Right hindlimb (tissue), 1 donor: ENCODE measurements at regions not wholly inside any gene's neighbourhood (a gene's known extent, or its start where the extent isn't known, plus 50 kb on each side); places are given as distances from the start of the nearest gene placed in this dataset.
"Not testable (repeated sequence)": the region's sequence is repeated elsewhere in the genome, so short reads cannot be mapped to it uniquely, and the experiment has no call there.

Experiments used
- DNase-seq: peaks from one replicate; pipeline ENCODE4 v3.0.0-alpha.2; 2018

- DNase-seq: peak; percentile 92
These were observed 156.8 kb upstream of the TMEM260 start for GRCh38 chr14:56422703-56423213.

GRCh38 chr14:56423544-56423943 is 156.1 kb upstream of the TMEM260 start:
- peak; percentile 60 for DNase-seq

GRCh38 chr14:56431013-56431412 is 148.6 kb upstream of the TMEM260 start:
- DNase-seq: no peak

- no peak for DNase-seq
These were observed 129.9 kb upstream of the TMEM260 start for GRCh38 chr14:56449670-56450213.

GRCh38 chr14:56452940-56453339 is 126.7 kb upstream of the TMEM260 start:
- DNase-seq: no peak

GRCh38 chr14:56454680-56455079 is 124.9 kb upstream of the TMEM260 start:
- DNase-seq: not testable (repeated sequence)

GRCh38 chr14:56460469-56460868 is 119.1 kb upstream of the TMEM260 start:
- DNase-seq: no peak

GRCh38 chr14:56461276-56462275 is 118.0 kb upstream of the TMEM260 start:
- DNase-seq: no peak

GRCh38 chr14:56463271-56463890 is 116.2 kb upstream of the TMEM260 start:
- peak; percentile 59 for DNase-seq

GRCh38 chr14:56471056-56471455 is 108.5 kb upstream of the TMEM260 start:
- no peak for DNase-seq

GRCh38 chr14:56474419-56475022 is 105.1 kb upstream of the TMEM260 start:
- no peak for DNase-seq

GRCh38 chr14:56482310-56482911 is 97.2 kb upstream of the TMEM260 start:
- no peak for DNase-seq

GRCh38 chr14:56487090-56487667 is 92.4 kb upstream of the TMEM260 start:
- no peak for DNase-seq

GRCh38 chr14:56487761-56488160 is 91.8 kb upstream of the TMEM260 start:
- DNase-seq: no peak

- no peak for DNase-seq
These were observed 91.3 kb upstream of the TMEM260 start for GRCh38 chr14:56488306-56488705.

- no peak for DNase-seq
These were observed 89.2 kb upstream of the TMEM260 start for GRCh38 chr14:56490379-56490778.

GRCh38 chr14:56491299-56492285 is 88.0 kb upstream of the TMEM260 start:
- peak; percentile 48 for DNase-seq

GRCh38 chr14:56494167-56494566 is 85.4 kb upstream of the TMEM260 start:
- DNase-seq: no peak

- DNase-seq: no peak
These were observed 81.5 kb upstream of the TMEM260 start for GRCh38 chr14:56498112-56498511.

GRCh38 chr14:56501909-56502530 is 77.6 kb upstream of the TMEM260 start:
- DNase-seq: no peak
